Epithelial cell of proximal tubule (primary cell): ENCODE measurements at regions not wholly inside any gene's neighbourhood (a gene's known extent, or its start where the extent isn't known, plus 50 kb on each side); places are given as distances from the start of the nearest gene placed in this dataset.
"Not testable (repeated sequence)": the region's sequence is repeated elsewhere in the genome, so short reads cannot be mapped to it uniquely, and the experiment has no call there.

Experiments used
- DNase-seq: peaks from one replicate; pipeline ENCODE4 v3.0.0-alpha.2; 2011; ENCODE audit warnings: low read depth
- H3K4me3 ChIP-seq: 2 replicates; pipeline ENCODE4 v1.5.1; 2011; ENCODE audit warnings: low read depth, mild to moderate bottlenecking, low read length
- TF ChIP-seq, protein P1 (sequence below): conservative IDR thresholded peaks from 2 replicates; pipeline ENCODE4 v1.5.1; 2012; ENCODE audit warnings: low read depth, mild to moderate bottlenecking, low read length

DNA sequence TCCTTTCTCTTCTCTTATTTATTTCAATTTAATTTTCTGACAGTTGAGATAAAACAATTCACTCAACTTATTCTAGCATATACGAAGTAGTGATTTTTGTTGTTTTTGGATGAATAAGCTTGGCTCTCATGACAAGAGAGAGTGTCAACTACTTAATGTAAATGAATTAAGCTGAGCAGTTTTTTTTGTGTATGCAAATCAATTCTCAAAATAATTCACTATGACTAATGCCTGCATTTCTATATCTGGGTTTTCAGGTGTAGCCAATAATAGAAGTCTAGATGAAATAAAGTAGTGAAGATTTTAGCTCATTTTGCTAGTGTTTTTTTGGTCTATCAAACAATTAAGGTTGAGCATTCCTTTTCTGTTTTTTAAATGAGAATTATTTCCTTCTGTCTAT lies 1354.0 kb downstream of the CDH8 start:
- no peak for DNase-seq
- TF ChIP-seq, protein P1, sequence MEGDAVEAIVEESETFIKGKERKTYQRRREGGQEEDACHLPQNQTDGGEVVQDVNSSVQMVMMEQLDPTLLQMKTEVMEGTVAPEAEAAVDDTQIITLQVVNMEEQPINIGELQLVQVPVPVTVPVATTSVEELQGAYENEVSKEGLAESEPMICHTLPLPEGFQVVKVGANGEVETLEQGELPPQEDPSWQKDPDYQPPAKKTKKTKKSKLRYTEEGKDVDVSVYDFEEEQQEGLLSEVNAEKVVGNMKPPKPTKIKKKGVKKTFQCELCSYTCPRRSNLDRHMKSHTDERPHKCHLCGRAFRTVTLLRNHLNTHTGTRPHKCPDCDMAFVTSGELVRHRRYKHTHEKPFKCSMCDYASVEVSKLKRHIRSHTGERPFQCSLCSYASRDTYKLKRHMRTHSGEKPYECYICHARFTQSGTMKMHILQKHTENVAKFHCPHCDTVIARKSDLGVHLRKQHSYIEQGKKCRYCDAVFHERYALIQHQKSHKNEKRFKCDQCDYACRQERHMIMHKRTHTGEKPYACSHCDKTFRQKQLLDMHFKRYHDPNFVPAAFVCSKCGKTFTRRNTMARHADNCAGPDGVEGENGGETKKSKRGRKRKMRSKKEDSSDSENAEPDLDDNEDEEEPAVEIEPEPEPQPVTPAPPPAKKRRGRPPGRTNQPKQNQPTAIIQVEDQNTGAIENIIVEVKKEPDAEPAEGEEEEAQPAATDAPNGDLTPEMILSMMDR, result no peak
- H3K4me3 ChIP-seq, result no peak overlapping the region

DNA sequence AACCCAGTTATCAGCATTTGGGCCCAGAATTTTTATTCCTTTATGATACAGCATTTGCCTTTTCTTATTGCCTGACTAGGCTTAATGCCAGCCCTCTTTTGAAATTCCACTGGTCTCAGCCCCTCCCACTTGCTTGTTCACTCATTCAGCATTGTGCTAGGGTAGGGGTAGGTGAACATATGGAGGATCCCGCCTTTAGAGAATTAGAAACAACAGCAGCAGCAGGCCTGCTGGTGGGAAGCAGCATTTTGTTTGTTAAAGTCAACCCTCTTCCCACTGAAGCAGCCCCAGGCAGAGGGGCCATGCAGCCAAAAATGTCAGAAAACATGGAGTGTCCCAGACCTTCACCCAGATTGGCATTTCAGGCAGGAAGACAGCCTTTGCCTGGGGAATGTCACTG lies 1355.2 kb downstream of the CDH8 start:
- TF ChIP-seq, protein P1, result no peak
- no peak overlapping the region for H3K4me3 ChIP-seq
- DNase-seq, result no peak

DNA sequence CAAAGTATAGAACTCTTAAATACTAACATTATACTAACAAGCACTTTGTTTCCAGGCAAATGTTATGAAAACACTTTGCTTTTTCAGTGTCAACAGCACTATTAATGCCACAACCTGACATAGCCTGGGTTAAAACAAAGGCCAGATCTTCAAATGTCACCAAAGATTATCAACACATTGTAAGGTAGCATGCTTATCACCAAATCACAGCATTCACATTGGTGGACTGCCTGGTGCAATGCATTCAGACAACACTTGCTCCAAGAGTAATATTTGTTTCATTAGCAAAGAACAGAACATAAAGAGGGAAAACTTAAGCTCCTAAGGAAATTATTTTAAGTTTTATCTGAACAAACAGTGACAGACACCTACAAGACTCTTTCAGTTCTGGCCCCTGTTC lies 1361.2 kb downstream of the CDH8 start:
- TF ChIP-seq, protein P1, result no peak
- no peak for DNase-seq
- no peak overlapping the region for H3K4me3 ChIP-seq

DNA sequence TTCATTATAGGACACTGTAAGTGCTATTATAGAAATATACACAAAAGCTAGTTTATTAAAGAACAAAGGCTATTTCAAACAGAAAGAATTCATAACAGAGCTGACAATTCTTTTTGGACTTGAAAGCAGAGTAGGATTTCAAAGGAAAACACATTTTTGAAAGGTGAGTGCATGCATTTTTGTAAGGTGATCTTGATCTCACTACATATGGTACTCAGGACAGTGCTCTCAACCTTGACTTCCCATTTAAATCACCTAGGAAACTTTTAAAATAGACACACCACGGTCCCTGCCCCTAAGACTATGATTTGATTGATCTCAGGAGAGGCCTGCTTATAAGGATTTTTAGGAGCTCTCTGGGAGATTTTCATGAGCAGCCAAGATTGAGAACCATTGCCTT lies 1362.0 kb downstream of the CDH8 start:
- TF ChIP-seq, protein P1, result no peak
- no peak for DNase-seq
- no peak overlapping the region for H3K4me3 ChIP-seq

DNA sequence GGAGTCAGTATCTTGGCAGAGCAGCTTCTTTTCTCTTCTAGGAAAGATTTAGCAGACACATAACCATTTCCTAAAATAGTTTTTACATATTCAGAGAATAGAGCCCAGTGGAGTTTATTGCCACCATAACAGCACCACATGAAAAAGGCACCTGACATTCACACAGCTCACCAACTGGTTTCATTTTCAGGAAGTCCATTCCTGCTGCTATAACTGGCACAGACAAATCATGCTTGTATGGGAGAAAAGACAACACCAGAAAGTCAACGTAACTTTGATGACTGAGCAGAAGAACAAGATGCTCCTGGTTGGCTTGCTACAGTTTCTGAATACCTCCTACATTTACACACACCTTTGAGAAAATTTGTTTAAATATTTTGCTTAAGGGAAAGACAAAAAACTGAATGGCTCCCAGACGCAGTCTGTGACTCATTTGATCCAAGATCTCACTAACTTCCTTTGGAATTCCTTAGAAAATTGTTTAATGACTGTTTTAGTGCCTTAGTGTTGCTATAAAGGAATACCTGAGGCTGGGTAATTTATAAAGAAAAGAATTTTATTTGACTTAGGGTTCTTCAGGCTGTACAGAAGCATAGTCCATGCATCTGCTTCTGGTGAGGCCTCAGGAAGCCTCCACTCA lies 1380.6 kb downstream of the CDH8 start:
- no peak overlapping the region for H3K4me3 ChIP-seq
- no peak for DNase-seq
- TF ChIP-seq, protein P1, result no peak

DNA sequence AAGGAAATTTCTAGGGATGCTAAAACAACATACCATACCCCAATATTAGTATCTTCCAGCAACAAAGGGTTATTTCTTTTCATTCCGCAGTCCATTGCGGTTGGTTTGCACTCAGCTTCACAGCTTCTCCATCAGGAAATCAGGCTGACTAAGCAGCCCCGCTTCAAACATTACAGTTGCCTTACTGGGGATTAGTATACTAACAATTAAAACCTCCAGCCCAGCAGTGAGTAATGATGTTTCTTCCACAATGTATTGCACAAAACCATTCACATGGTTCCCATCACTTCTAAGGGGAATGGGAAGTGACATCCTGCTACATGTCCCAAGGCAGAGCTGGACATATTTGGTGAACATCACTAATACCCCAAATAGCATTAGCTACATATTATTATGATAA lies 1384.9 kb downstream of the CDH8 start:
- H3K4me3 ChIP-seq, result no peak overlapping the region
- DNase-seq, result no peak
- TF ChIP-seq, protein P1, result no peak

DNA sequence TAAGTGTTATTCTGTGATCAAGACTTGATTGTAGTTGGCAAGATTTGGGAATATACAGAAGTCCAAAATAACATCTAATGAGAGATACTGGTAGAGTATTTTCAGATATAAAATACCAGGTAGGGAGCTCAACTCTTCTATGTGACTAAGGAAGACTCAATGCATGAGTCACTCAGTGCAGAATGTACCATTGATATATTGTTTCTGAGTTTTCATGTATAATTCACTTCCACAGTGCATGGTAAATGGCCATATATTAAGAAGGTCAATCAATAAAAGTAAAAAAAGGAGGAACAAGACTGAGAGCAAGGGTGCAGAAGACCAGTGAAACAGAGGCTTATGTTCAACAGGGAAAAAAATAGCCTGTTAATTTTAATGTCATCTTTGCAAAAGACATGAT lies 1387.9 kb downstream of the CDH8 start:
- TF ChIP-seq, protein P1, result no peak
- no peak overlapping the region for H3K4me3 ChIP-seq
- no peak for DNase-seq

DNA sequence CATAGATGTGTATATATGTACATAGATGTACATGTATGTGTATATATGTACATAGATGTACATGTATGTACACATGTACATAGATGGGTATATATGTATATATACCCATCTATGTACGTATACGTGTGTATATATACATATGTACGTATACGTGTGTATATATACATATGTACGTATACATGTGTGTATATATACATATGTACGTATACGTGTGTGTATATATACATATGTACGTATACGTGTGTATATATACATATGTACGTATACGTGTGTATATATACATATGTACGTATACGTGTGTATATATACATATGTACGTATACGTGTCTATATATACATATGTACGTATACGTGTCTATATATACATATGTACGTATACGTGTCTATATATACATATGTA lies 1388.8 kb downstream of the CDH8 start:
- not testable (repeated sequence) for H3K4me3 ChIP-seq, DNase-seq
